ENCODE measurements at regions not wholly inside any gene's neighbourhood (a gene's known extent, or its start where the extent isn't known, plus 50 kb on each side); places are given as distances from the start of the nearest gene placed in this dataset.

- FAIRE-seq, result no peak
- no peaks in the 10 kb centered on the region for H4K20me1 ChIP-seq (replicated peaks; ENCODE audit: control insufficient read depth, insufficient read depth, low read length)
- no peaks in the 10 kb centered on the region for H3K9me3 ChIP-seq (replicated peaks; ENCODE audit: control insufficient read depth, insufficient read depth, low read depth, low read length)
- no peak for ATAC-seq
- ChIA-PET POLR2A (no interaction called here), CTCF (ENCODE audit: low intra/inter-chr PET ratio) (no interaction called here)
- H3K9me1 ChIP-seq (ENCODE audit: control insufficient read depth, insufficient read depth, low read length), result no peaks in the 10 kb centered on the region
- no peak overlapping the region for H3K4me3 ChIP-seq
- H3K9ac ChIP-seq (ENCODE audit: insufficient read depth in 1 of 2, low read depth in 2 of 2, low read length in 2 of 2), result no peak overlapping the region
- H3K27ac ChIP-seq (ENCODE audit: extremely low read depth, low read depth, low read length), result no peak overlapping the region
- no peak overlapping the region for H3K4me2 ChIP-seq (ENCODE audit: insufficient read depth, low read length)
- intact Hi-C loops (cut with micrococcal nuclease), result no loop called here
- no peaks in the 10 kb centered on the region for H3K4me1 ChIP-seq (replicated peaks in 1 of 2; ENCODE audit: control insufficient read depth in 2 of 2, insufficient read depth in 2 of 2, low read length in 2 of 2)
- H3K36me3 ChIP-seq (ENCODE audit: control insufficient read depth, insufficient read depth, low read length), result no peaks in the 10 kb centered on the region
- no peak for DNase-seq (ENCODE audit: extremely low read depth in 1 of 4, low spot score in 3 of 4)
- TF ChIP-seq HDAC2 (IDR thresholded peaks at IDR 0.05) (no peak), ELK3 (CRISPR knock-in tag; IDR thresholded peaks at IDR 0.05) (no peak), ZNF740 (CRISPR knock-in tag; IDR thresholded peaks at IDR 0.05) (no peak), ZNF740 (tag; IDR thresholded peaks at IDR 0.05) (no peak), THAP7 (CRISPR knock-in tag; IDR thresholded peaks at IDR 0.05) (no peak), GATAD2B (IDR thresholded peaks at IDR 0.05; ENCODE audit: borderline replicate concordance) (no peak), SNRNP70 (optimal IDR thresholded peaks at IDR 0.05; ENCODE audit: low read depth, low read length) (no peak), ZNF232 (CRISPR knock-in tag; IDR thresholded peaks at IDR 0.05) (no peak), HIVEP1 (CRISPR knock-in tag; IDR thresholded peaks at IDR 0.05) (no peak), NFE2L1 (tag; IDR thresholded peaks at IDR 0.05; ENCODE audit: borderline replicate concordance, low read depth) (no peak), HNRNPK (IDR thresholded peaks at IDR 0.05; ENCODE audit: low read depth, low read length, poor library complexity, severe bottlenecking) (no peak), ZC3H11A (IDR thresholded peaks at IDR 0.05; ENCODE audit: low read depth, low read length) (no peak), SMC3 (conservative IDR thresholded peaks at IDR 0.05; ENCODE audit: insufficient read depth, low read depth, low read length) (no peak), ZSCAN32 (CRISPR knock-in tag; IDR thresholded peaks at IDR 0.05) (no peak), HOXB6 (CRISPR knock-in tag; IDR thresholded peaks at IDR 0.05; ENCODE audit: borderline replicate concordance) (no peak), HMG20A (CRISPR knock-in tag; conservative IDR thresholded peaks at IDR 0.05) (no peak), TARDBP (IDR thresholded peaks at IDR 0.05) (no peak)
- TF ChIP-seq, protein P1, sequence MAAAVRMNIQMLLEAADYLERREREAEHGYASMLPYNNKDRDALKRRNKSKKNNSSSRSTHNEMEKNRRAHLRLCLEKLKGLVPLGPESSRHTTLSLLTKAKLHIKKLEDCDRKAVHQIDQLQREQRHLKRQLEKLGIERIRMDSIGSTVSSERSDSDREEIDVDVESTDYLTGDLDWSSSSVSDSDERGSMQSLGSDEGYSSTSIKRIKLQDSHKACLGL (CRISPR knock-in tag; IDR thresholded peaks at IDR 0.05; ENCODE audit: borderline replicate concordance, poor library complexity, severe bottlenecking), result no peak
- 0% methylated on average over 3 of the region's 6 CpGs for WGBS (ENCODE audit: insufficient coverage, low coverage, missing lambda C conversion rate)
- H3K27me3 ChIP-seq (ENCODE audit: control insufficient read depth in 2 of 2, insufficient read depth in 2 of 2, low read length in 2 of 2), result no peaks in the 10 kb centered on the region
- in situ Hi-C loops (cut with MboI), result no loop called here
- no peak overlapping the region for H2AFZ ChIP-seq (ENCODE audit: low read depth, low read length)
- no TSS peak for BruUV-seq (replicated peaks)
- H3K79me2 ChIP-seq (ENCODE audit: control insufficient read depth, insufficient read depth, low read length), result no peaks in the 10 kb centered on the region
These were observed 674.2 kb upstream of the ARGLU1 start for GRCh38 chr13:107242138-107242537.

Data from K562 (cell line).